Body of pancreas (tissue), 4 donors: ENCODE measurements at regions not wholly inside any gene's neighbourhood (a gene's known extent, or its start where the extent isn't known, plus 50 kb on each side); places are given as distances from the start of the nearest gene placed in this dataset.

Source experiments
- ATAC-seq: fragments of 150-250 bp; one replicate; pipeline ENCODE4 v1.9.1; 2016
- DNase-seq, 4 donors: peaks; one replicate each; pipeline ENCODE4 v3.0.0-alpha.2; 2019
- H3K27ac ChIP-seq, 4 donors: fragments of 200-600 bp; sonication (generic); 1 replicate in 3 of 4; 2 replicates in 1 of 4; pipeline versions ENCODE4 v1.5.1 to v1.6.1; 2016 to 2019; ENCODE audit warnings: mild to moderate bottlenecking in 1 of 4, mixed read lengths in 1 of 4, moderate library complexity in 1 of 4
- H3K27me3 ChIP-seq, 2 donors: fragments of 200-600 bp; sonication (generic); one replicate each; pipeline ENCODE4 v1.6.0; 2016; ENCODE audit warnings: mild to moderate bottlenecking in 1 of 2
- H3K36me3 ChIP-seq, 2 donors: fragments of 200-600 bp; sonication (generic); replicated peaks in 1 of 2; 2 replicates each; pipeline ENCODE4 v1.5.1; 2016; ENCODE audit warnings: low read depth in 2 of 2; ENCODE audit not compliant: insufficient read depth in 1 of 2
- H3K4me1 ChIP-seq: fragments of 200-600 bp; sonication (generic); one replicate; pipeline ENCODE4 v1.6.0; 2016
- H3K4me3 ChIP-seq, 2 donors: fragments of 200-600 bp; sonication (generic); 1 replicate in 1 of 2; 2 replicates in 1 of 2; pipeline ENCODE4 v1.5.1; 2016 to 2019
- H3K9me3 ChIP-seq, 3 donors: fragments of 200-600 bp; sonication (generic); 1 replicate in 2 of 3; 2 replicates in 1 of 3; pipeline ENCODE4 v1.5.1; 2016
- CTCF ChIP-seq, 7 experiments: fragments of 450-650 bp in 4 of 7; fragments of 200-600 bp in 3 of 7; sonication (generic) in 3 of 7; IDR thresholded peaks; one replicate each; pipeline ENCODE4 v1.5.1; 2016 to 2019; ENCODE audit warnings: antibody characterized with exemption in 7 of 7
- POLR2A ChIP-seq, 3 donors: fragments of 450-650 bp; IDR thresholded peaks; one replicate each; pipeline ENCODE4 v1.6.1; 2016; ENCODE audit warnings: antibody characterized with exemption in 3 of 3, mild to moderate bottlenecking in 2 of 3
- WGBS, 2 donors: methylation state at CpG; one replicate each; pipeline ENCODE4 v1.1.5; 2017; 5-methylcytosine and 5-hydroxymethylcytosine counted together
- intact Hi-C: fragments of 100-400 bp; cut with DNase I; formaldehyde crosslinking; loops from one replicate; pipeline ENCODE4 v1.15.1; 2023

- Histone ChIP-seq H3K4me3 (no peak overlapping the region), H3K36me3 (no peaks in the 10 kb centered on the region), H3K27ac (no peak overlapping the region), H3K4me1 (no peaks in the 10 kb centered on the region), H3K27me3 (no peaks in the 10 kb centered on the region), H3K9me3 (no peaks in the 10 kb centered on the region)
- WGBS, 2 donors = 29 to 78% methylated on average over 1 of the region's 1 CpG
- intact Hi-C loops = no loop called here
- DNase-seq (no peak), ATAC-seq (no peak)
- TF ChIP-seq POLR2A (IDR thresholded peaks at IDR 0.05) = no peak
- TF ChIP-seq CTCF (IDR thresholded peaks at IDR 0.05) = no peak
Observed at GRCh38 chr2:22517141-22517540, 867.8 kb upstream of the KLHL29 start.

- intact Hi-C loops = no loop called here
- H3K27me3 ChIP-seq = no peaks in the 10 kb centered on the region
- TF ChIP-seq CTCF (IDR thresholded peaks at IDR 0.05) (no peak), POLR2A (IDR thresholded peaks at IDR 0.05) (no peak)
- no peak overlapping the region for H3K27ac ChIP-seq
- no peaks in the 10 kb centered on the region for H3K36me3 ChIP-seq
- ATAC-seq (no peak), DNase-seq (no peak)
- no peaks in the 10 kb centered on the region for H3K9me3 ChIP-seq
- H3K4me1 ChIP-seq = no peaks in the 10 kb centered on the region
- H3K4me3 ChIP-seq = no peak overlapping the region
Observed at GRCh38 chr2:22518641-22519040, 866.3 kb upstream of the KLHL29 start.

DNA sequence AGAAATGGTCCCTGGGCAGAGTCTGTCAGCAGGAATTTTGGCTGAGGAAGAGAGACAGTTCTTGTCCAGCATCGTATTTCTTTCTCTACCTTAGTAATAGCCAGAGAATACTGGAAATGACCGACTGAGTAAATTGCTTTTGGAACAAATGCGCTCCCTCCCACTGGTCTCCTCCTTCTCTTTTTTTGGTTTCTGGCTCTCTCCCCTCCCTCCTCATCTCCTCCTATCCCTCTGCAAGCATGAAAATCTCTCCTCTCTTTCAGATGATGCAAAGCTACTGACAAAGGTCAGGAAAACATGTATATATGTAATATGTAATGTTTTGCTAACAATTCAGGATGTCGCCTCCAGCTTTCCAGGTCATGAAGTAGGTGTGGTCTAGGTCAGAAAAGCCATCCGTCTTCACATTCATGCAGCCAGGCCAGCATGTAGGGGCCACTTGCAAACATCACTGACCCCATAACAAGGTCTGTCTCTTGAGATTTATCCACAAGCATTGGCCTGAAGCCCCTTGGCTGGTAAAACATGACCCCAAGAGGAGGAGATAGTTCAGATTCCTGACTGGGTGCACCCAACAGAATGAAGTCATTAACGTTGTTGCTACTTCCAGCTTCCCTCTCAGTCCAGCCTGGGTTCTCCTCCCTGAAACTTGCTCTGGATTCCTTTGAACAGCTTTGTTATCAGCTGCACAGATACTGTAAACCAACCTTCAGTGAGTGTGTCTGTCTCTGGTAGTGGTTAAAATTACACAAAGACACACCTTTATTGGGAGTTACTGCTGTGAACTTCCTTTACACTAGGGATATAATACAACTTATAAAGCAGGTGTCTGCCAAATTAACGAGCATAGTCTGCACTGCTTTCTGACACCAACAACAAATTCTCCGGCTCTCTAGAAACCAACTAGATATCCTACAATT, 864.4 kb upstream of the KLHL29 start:
- 55 to 60% methylated on average over 8 of the region's 8 CpGs for WGBS, 2 donors
- H3K4me1 ChIP-seq = no peaks in the 10 kb centered on the region
- no peaks in the 10 kb centered on the region for H3K27me3 ChIP-seq
- TF ChIP-seq POLR2A (IDR thresholded peaks at IDR 0.05) = no peak
- no peak for TF ChIP-seq CTCF (IDR thresholded peaks at IDR 0.05)
- no peaks in the 10 kb centered on the region for H3K36me3 ChIP-seq
- intact Hi-C loops = no loop called here
- H3K9me3 ChIP-seq = no peaks in the 10 kb centered on the region
- no peak for ATAC-seq
- H3K27ac ChIP-seq = no peak overlapping the region
- H3K4me3 ChIP-seq = no peak overlapping the region
- DNase-seq = no peak

DNA sequence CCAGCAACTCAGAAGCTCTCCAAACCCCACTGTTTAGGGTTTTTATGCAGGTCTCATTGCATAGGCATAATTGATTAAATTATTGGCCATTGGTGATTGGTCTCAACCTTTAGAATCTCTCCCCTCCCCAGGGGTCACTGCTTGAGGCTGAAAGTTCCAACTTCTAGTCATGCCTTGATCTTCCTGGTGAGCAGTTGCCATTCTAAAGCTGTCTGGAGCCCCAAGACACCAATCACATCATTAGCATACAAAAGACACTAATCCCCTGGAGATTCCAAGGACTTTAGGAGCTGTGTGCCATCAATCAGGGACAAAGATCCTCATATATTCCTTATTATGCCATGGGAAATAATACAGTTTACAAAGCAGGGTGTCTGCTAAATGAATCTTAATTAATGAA, 863.4 kb upstream of the KLHL29 start:
- Histone ChIP-seq H3K4me3 (no peak overlapping the region), H3K4me1 (no peaks in the 10 kb centered on the region), H3K27ac (no peak overlapping the region), H3K36me3 (no peaks in the 10 kb centered on the region), H3K27me3 (no peaks in the 10 kb centered on the region), H3K9me3 (no peaks in the 10 kb centered on the region)
- ATAC-seq = no peak
- no peak for DNase-seq
- intact Hi-C loops = no loop called here
- no peak for TF ChIP-seq POLR2A (IDR thresholded peaks at IDR 0.05)
- no peak for TF ChIP-seq CTCF (IDR thresholded peaks at IDR 0.05)

DNA sequence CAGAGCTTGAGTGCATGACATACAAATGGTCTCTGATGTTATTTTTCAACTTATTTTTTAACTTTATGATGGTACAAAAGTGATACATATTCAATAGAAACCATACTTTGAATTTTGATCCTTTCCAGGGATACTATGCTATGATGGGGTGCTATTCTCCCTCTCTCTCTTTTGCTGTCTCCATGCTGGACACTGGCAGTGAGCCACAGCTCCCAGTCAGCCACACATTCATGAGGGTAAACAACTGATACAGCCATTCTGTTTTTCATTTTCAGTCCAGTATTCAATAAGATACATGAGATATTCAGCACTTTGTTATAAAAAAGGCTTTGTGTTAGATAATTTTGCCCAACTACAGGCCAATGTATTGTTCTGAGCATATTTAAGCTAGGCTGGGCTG, 859.3 kb upstream of the KLHL29 start:
- no peaks in the 10 kb centered on the region for H3K4me1 ChIP-seq
- H3K27ac ChIP-seq = no peak overlapping the region
- intact Hi-C loops = no loop called here
- DNase-seq (no peak), ATAC-seq (no peak)
- no peaks in the 10 kb centered on the region for H3K9me3 ChIP-seq
- TF ChIP-seq POLR2A (IDR thresholded peaks at IDR 0.05) (no peak), CTCF (IDR thresholded peaks at IDR 0.05) (no peak)
- H3K36me3 ChIP-seq = no peaks in the 10 kb centered on the region
- H3K27me3 ChIP-seq = no peaks in the 10 kb centered on the region
- no peak overlapping the region for H3K4me3 ChIP-seq
